SJCRH30 (cell line): ENCODE measurements at regions not wholly inside any gene's neighbourhood (a gene's known extent, or its start where the extent isn't known, plus 50 kb on each side); places are given as distances from the start of the nearest gene placed in this dataset.
"Not testable (repeated sequence)": the region's sequence is repeated elsewhere in the genome, so short reads cannot be mapped to it uniquely, and the experiment has no call there.

ENCODE experiments used
- DNase-seq, 2 experiments: peaks; one replicate each; pipeline ENCODE4 v3.0.0-alpha.2; 2015 to 2020
- H3K27ac ChIP-seq: fragments of 250-450 bp; sonication (Bioruptor Pico); 2 replicates; pipeline ENCODE4 v1.5.1; 2020; ENCODE audit warnings: mild to moderate bottlenecking, moderate library complexity
- H3K27me3 ChIP-seq: fragments of 250-450 bp; sonication (Bioruptor Pico); 2 replicates; pipeline ENCODE4 v1.5.1; 2020; ENCODE audit warnings: mild to moderate bottlenecking, moderate library complexity
- H3K36me3 ChIP-seq: fragments of 250-450 bp; sonication (Bioruptor Pico); 2 replicates; pipeline ENCODE4 v1.5.1; 2020; ENCODE audit warnings: mild to moderate bottlenecking, moderate library complexity
- H3K4me1 ChIP-seq: fragments of 250-450 bp; sonication (Bioruptor Pico); 2 replicates; pipeline ENCODE4 v1.5.1; 2020; ENCODE audit warnings: mild to moderate bottlenecking, moderate library complexity
- H3K4me3 ChIP-seq: fragments of 250-450 bp; sonication (Bioruptor Pico); 2 replicates; pipeline ENCODE4 v1.5.1; 2020; ENCODE audit warnings: mild to moderate bottlenecking, moderate library complexity
- H3K9me3 ChIP-seq: fragments of 250-450 bp; sonication (Bioruptor Pico); replicated peaks from 2 replicates; pipeline ENCODE4 v1.5.1; 2020; ENCODE audit warnings: mild to moderate bottlenecking, moderate library complexity

GRCh38 chr5:126677121-126677520 lies 76.4 kb downstream of the PHAX start:
- H3K27ac ChIP-seq = no peak overlapping the region
- no peak for DNase-seq
- H3K9me3 ChIP-seq = no peaks in the 10 kb centered on the region
- H3K4me1 ChIP-seq = peaks cover 5% of the 10 kb centered on the region; the same call in 1 of the 2 replicates
- H3K27me3 ChIP-seq = no peaks in the 10 kb centered on the region
- H3K4me3 ChIP-seq = no peak overlapping the region
- no peaks in the 10 kb centered on the region for H3K36me3 ChIP-seq

- DNase-seq = peak; percentile 67 to 81
- Histone ChIP-seq H3K27me3 (no peaks in the 10 kb centered on the region; the same call in 1 of the 2 replicates), H3K9me3 (no peaks in the 10 kb centered on the region), H3K4me1 (peaks cover 5% of the 10 kb centered on the region; the same call in 1 of the 2 replicates), H3K4me3 (no peak overlapping the region), H3K36me3 (no peaks in the 10 kb centered on the region), H3K27ac (no peak overlapping the region)
Measured at GRCh38 chr5:126680191-126680817, 79.6 kb downstream of the PHAX start.

GRCh38 chr5:126681314-126681713 lies 80.6 kb downstream of the PHAX start:
- not testable (repeated sequence) for H3K9me3 ChIP-seq, H3K4me1 ChIP-seq, H3K27me3 ChIP-seq, DNase-seq, H3K36me3 ChIP-seq, H3K4me3 ChIP-seq, H3K27ac ChIP-seq

- H3K4me1 ChIP-seq = peaks cover 5% of the 10 kb centered on the region; the same call in 1 of the 2 replicates
- DNase-seq = no peak
- H3K36me3 ChIP-seq = no peaks in the 10 kb centered on the region
- H3K27ac ChIP-seq = no peak overlapping the region
- no peaks in the 10 kb centered on the region for H3K9me3 ChIP-seq
- H3K27me3 ChIP-seq = no peaks in the 10 kb centered on the region; the same call in 1 of the 2 replicates
- H3K4me3 ChIP-seq = no peak overlapping the region
Measured at GRCh38 chr5:126681970-126682369, 81.2 kb downstream of the PHAX start.

GRCh38 chr5:126682856-126683255 lies 82.1 kb downstream of the PHAX start:
- Histone ChIP-seq H3K9me3 (no peaks in the 10 kb centered on the region), H3K4me1 (peaks cover 5% of the 10 kb centered on the region; the same call in 1 of the 2 replicates), H3K4me3 (no peak overlapping the region), H3K36me3 (no peaks in the 10 kb centered on the region), H3K27me3 (no peaks in the 10 kb centered on the region; the same call in 1 of the 2 replicates), H3K27ac (no peak overlapping the region)
- no peak for DNase-seq

- Histone ChIP-seq H3K36me3 (no peaks in the 10 kb centered on the region), H3K27ac (no peak overlapping the region), H3K4me3 (no peak overlapping the region), H3K27me3 (no peaks in the 10 kb centered on the region; the same call in 1 of the 2 replicates), H3K4me1 (peaks cover 5% of the 10 kb centered on the region; the same call in 1 of the 2 replicates), H3K9me3 (no peaks in the 10 kb centered on the region)
- no peak for DNase-seq
Measured at GRCh38 chr5:126683912-126684311, 83.2 kb downstream of the PHAX start.

- not testable (repeated sequence) for DNase-seq
Measured at GRCh38 chr5:126684656-126685442, 84.1 kb downstream of the PHAX start.

GRCh38 chr5:126686451-126687126 lies 85.8 kb downstream of the PHAX start:
- Histone ChIP-seq H3K9me3 (no peaks in the 10 kb centered on the region), H3K36me3 (no peaks in the 10 kb centered on the region), H3K27ac (no peak overlapping the region), H3K4me3 (no peak overlapping the region), H3K27me3 (no peaks in the 10 kb centered on the region; the same call in 1 of the 2 replicates), H3K4me1 (no peaks in the 10 kb centered on the region)
- DNase-seq = peak in 1 of 2 experiments; percentile 16

More at GRCh38 chr5:126684656-126685442, 84.1 kb downstream of the PHAX start:
- not testable (repeated sequence) for H3K4me3 ChIP-seq, H3K27ac ChIP-seq, H3K27me3 ChIP-seq, H3K4me1 ChIP-seq, H3K9me3 ChIP-seq, H3K36me3 ChIP-seq

GRCh38 chr5:126692971-126693370 lies 84.0 kb upstream of the LMNB1 start:
- Histone ChIP-seq H3K4me3 (no peak overlapping the region), H3K9me3 (no peaks in the 10 kb centered on the region), H3K27me3 (no peaks in the 10 kb centered on the region), H3K27ac (no peak overlapping the region), H3K36me3 (no peaks in the 10 kb centered on the region), H3K4me1 (no peaks in the 10 kb centered on the region)
- DNase-seq = no peak

GRCh38 chr5:126693806-126694205 lies 83.1 kb upstream of the LMNB1 start:
- DNase-seq = no peak
- H3K4me1 ChIP-seq = no peaks in the 10 kb centered on the region
- H3K27me3 ChIP-seq = no peaks in the 10 kb centered on the region
- H3K36me3 ChIP-seq = no peaks in the 10 kb centered on the region
- no peak overlapping the region for H3K27ac ChIP-seq
- H3K9me3 ChIP-seq = no peaks in the 10 kb centered on the region
- H3K4me3 ChIP-seq = no peak overlapping the region

- H3K27me3 ChIP-seq = no peaks in the 10 kb centered on the region
- no peak overlapping the region for H3K4me3 ChIP-seq
- DNase-seq = no peak
- H3K4me1 ChIP-seq = no peaks in the 10 kb centered on the region
- H3K36me3 ChIP-seq = no peaks in the 10 kb centered on the region
- no peaks in the 10 kb centered on the region for H3K9me3 ChIP-seq
- no peak overlapping the region for H3K27ac ChIP-seq
Measured at GRCh38 chr5:126694403-126694802, 82.5 kb upstream of the LMNB1 start.

GRCh38 chr5:126695091-126695490 lies 81.8 kb upstream of the LMNB1 start:
- Histone ChIP-seq H3K4me1 (no peaks in the 10 kb centered on the region), H3K27ac (no peak overlapping the region), H3K9me3 (no peaks in the 10 kb centered on the region), H3K27me3 (no peaks in the 10 kb centered on the region), H3K36me3 (no peaks in the 10 kb centered on the region), H3K4me3 (no peak overlapping the region)
- DNase-seq = no peak

GRCh38 chr5:126707080-126707479 lies 69.9 kb upstream of the LMNB1 start:
- Histone ChIP-seq H3K4me3 (no peak overlapping the region), H3K27ac (no peak overlapping the region), H3K9me3 (no peaks in the 10 kb centered on the region), H3K36me3 (no peaks in the 10 kb centered on the region), H3K27me3 (no peaks in the 10 kb centered on the region), H3K4me1 (no peaks in the 10 kb centered on the region)
- DNase-seq = no peak

- DNase-seq = no peak
- H3K4me3 ChIP-seq = no peak overlapping the region
Measured at GRCh38 chr5:126715765-126716164, 61.2 kb upstream of the LMNB1 start.

GRCh38 chr5:126716861-126717260 lies 60.1 kb upstream of the LMNB1 start:
- H3K27me3 ChIP-seq = no peaks in the 10 kb centered on the region
- H3K27ac ChIP-seq = no peak overlapping the region
- no peaks in the 10 kb centered on the region for H3K36me3 ChIP-seq
- no peak overlapping the region for H3K4me3 ChIP-seq
- no peak for DNase-seq
- no peaks in the 10 kb centered on the region for H3K9me3 ChIP-seq
- peaks cover 3% of the 10 kb centered on the region; the same call in 1 of the 2 replicates for H3K4me1 ChIP-seq

More at GRCh38 chr5:126715765-126716164, 61.2 kb upstream of the LMNB1 start:
- Histone ChIP-seq H3K27ac (no peak overlapping the region), H3K36me3 (no peaks in the 10 kb centered on the region), H3K4me1 (peaks cover 3% of the 10 kb centered on the region; the same call in 1 of the 2 replicates), H3K9me3 (no peaks in the 10 kb centered on the region), H3K27me3 (no peaks in the 10 kb centered on the region)
